Transverse colon (tissue), 4 donors: ENCODE measurements at regions not wholly inside any gene's neighbourhood (a gene's known extent, or its start where the extent isn't known, plus 50 kb on each side); places are given as distances from the start of the nearest gene placed in this dataset.
"Not testable (repeated sequence)": the region's sequence is repeated elsewhere in the genome, so short reads cannot be mapped to it uniquely, and the experiment has no call there.

ENCODE experiments used
- CTCF ChIP-seq, 5 experiments: fragments of 200-600 bp in 3 of 5; fragments of 450-650 bp in 2 of 5; sonication (generic) in 3 of 5; IDR thresholded peaks; 1 replicate in 2 of 5; 2 replicates in 3 of 5; pipeline ENCODE4 v1.5.1; 2016 to 2017; ENCODE audit warnings: antibody characterized with exemption in 5 of 5, inconsistent platforms in 3 of 5, mild to moderate bottlenecking in 2 of 5, moderate library complexity in 1 of 5
- EP300 ChIP-seq: sonication (generic); formaldehyde crosslinking; IDR thresholded peaks from one replicate; pipeline ENCODE4 v1.6.1; 2017; ENCODE audit warnings: antibody characterized with exemption, low read depth
- POLR2A ChIP-seq: fragments of 450-650 bp; IDR thresholded peaks from one replicate; pipeline ENCODE4 v1.6.1; 2016; ENCODE audit warnings: antibody characterized with exemption, mild to moderate bottlenecking, moderate library complexity
- POLR2AphosphoS5 ChIP-seq, 3 donors: sonication (generic); formaldehyde crosslinking; IDR thresholded peaks; one replicate each; pipeline ENCODE4 v1.6.1; 2016; ENCODE audit warnings: antibody characterized with exemption in 3 of 3

DNA sequence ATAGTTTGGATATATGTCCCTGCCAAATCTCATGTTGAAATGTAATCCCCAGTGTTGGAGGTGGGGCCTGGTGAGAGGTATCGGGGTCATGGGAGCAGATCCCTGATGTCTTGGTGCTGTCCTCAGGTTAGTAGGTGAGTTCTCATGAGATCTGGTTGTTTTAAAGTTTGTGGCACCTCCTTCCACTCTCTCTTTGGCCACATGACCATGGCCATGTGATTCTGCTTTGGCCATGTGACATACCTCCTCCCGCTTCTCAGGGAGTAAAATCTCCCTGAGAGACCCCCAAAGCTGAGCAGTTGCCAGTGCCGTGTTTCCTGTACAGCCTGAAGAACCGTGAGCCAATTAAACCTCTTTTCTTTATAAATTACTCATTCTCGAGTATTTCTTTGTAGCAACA lies 178.0 kb downstream of the GOLGA6L6 start:
- not testable (repeated sequence) for TF ChIP-seq CTCF (IDR thresholded peaks at IDR 0.05); POLR2A; POLR2AphosphoS5 (IDR thresholded peaks at IDR 0.05); EP300
